ENCODE measurements at regions not wholly inside any gene's neighbourhood (a gene's known extent, or its start where the extent isn't known, plus 50 kb on each side); places are given as distances from the start of the nearest gene placed in this dataset.

- H3K36me3 ChIP-seq (ENCODE audit: low read length), result no peaks in the 10 kb centered on the region
- no peaks in the 10 kb centered on the region for H3K27me3 ChIP-seq (ENCODE audit: low read length)
- no peak overlapping the region for H2AFZ ChIP-seq (ENCODE audit: low read depth, low read length, severe bottlenecking)
- TF ChIP-seq, protein P1, sequence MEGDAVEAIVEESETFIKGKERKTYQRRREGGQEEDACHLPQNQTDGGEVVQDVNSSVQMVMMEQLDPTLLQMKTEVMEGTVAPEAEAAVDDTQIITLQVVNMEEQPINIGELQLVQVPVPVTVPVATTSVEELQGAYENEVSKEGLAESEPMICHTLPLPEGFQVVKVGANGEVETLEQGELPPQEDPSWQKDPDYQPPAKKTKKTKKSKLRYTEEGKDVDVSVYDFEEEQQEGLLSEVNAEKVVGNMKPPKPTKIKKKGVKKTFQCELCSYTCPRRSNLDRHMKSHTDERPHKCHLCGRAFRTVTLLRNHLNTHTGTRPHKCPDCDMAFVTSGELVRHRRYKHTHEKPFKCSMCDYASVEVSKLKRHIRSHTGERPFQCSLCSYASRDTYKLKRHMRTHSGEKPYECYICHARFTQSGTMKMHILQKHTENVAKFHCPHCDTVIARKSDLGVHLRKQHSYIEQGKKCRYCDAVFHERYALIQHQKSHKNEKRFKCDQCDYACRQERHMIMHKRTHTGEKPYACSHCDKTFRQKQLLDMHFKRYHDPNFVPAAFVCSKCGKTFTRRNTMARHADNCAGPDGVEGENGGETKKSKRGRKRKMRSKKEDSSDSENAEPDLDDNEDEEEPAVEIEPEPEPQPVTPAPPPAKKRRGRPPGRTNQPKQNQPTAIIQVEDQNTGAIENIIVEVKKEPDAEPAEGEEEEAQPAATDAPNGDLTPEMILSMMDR (IDR thresholded peaks at IDR 0.05; ENCODE audit: insufficient read depth, low read length, poor library complexity, severe bottlenecking), result no peak
- TF ChIP-seq EZH2phosphoT487 (conservative IDR thresholded peaks at IDR 0.05; ENCODE audit: low read length), result no peak
- H3K27ac ChIP-seq (ENCODE audit: low read depth, low read length), result no peak overlapping the region
- no peaks in the 10 kb centered on the region for H3K79me2 ChIP-seq (ENCODE audit: insufficient read depth, low read length)
- no peaks in the 10 kb centered on the region for H3K9me2 ChIP-seq (replicated peaks; ENCODE audit: insufficient read depth, low read length)
- H3F3A ChIP-seq (ENCODE audit: insufficient read depth), result no peaks in the 10 kb centered on the region
- no peak overlapping the region for H3K4me3 ChIP-seq (ENCODE audit: insufficient read depth, low read length, poor library complexity, severe bottlenecking)
- H3K4me2 ChIP-seq (ENCODE audit: low read depth, low read length, poor library complexity, severe bottlenecking), result no peak overlapping the region
- H3K9me3 ChIP-seq (ENCODE audit: insufficient read depth, low read length), result no peaks in the 10 kb centered on the region
- H4K20me1 ChIP-seq (ENCODE audit: low read depth, low read length), result no peaks in the 10 kb centered on the region
- no peak overlapping the region for H3K9ac ChIP-seq (ENCODE audit: low read length)
Measured at GRCh38 chr15:38691965-38692788, 127.6 kb upstream of the RASGRP1 start.

- Histone ChIP-seq H3K9me2 (replicated peaks; ENCODE audit: insufficient read depth, low read length) (no peaks in the 10 kb centered on the region), H3K9me3 (ENCODE audit: insufficient read depth, low read length) (no peaks in the 10 kb centered on the region), H3K9ac (ENCODE audit: low read length) (no peak overlapping the region), H3K36me3 (ENCODE audit: low read length) (no peaks in the 10 kb centered on the region), H2AFZ (ENCODE audit: low read depth, low read length, severe bottlenecking) (no peak overlapping the region), H3K4me2 (ENCODE audit: low read depth, low read length, poor library complexity, severe bottlenecking) (no peak overlapping the region), H3K27ac (ENCODE audit: low read depth, low read length) (no peak overlapping the region), H3K4me3 (ENCODE audit: insufficient read depth, low read length, poor library complexity, severe bottlenecking) (no peak overlapping the region), H3F3A (ENCODE audit: insufficient read depth) (no peaks in the 10 kb centered on the region), H3K79me2 (ENCODE audit: insufficient read depth, low read length) (no peaks in the 10 kb centered on the region), H4K20me1 (ENCODE audit: low read depth, low read length) (no peaks in the 10 kb centered on the region), H3K27me3 (ENCODE audit: low read length) (no peaks in the 10 kb centered on the region)
- TF ChIP-seq, protein P1 (IDR thresholded peaks at IDR 0.05; ENCODE audit: insufficient read depth, low read length, poor library complexity, severe bottlenecking), result no peak
- TF ChIP-seq EZH2phosphoT487 (conservative IDR thresholded peaks at IDR 0.05; ENCODE audit: low read length), result no peak
Measured at GRCh38 chr15:38692789-38693062, 128.1 kb upstream of the RASGRP1 start.

GRCh38 chr15:38695249-38696108 lies 130.9 kb upstream of the RASGRP1 start:
- no peak overlapping the region for H3K4me3 ChIP-seq (ENCODE audit: insufficient read depth, low read length, poor library complexity, severe bottlenecking)
- no peak for TF ChIP-seq EZH2phosphoT487 (conservative IDR thresholded peaks at IDR 0.05; ENCODE audit: low read length)
- TF ChIP-seq, protein P1 (IDR thresholded peaks at IDR 0.05; ENCODE audit: insufficient read depth, low read length, poor library complexity, severe bottlenecking), result no peak
- H3K27ac ChIP-seq (ENCODE audit: low read depth, low read length), result no peak overlapping the region
- H3K9me2 ChIP-seq (replicated peaks; ENCODE audit: insufficient read depth, low read length), result no peaks in the 10 kb centered on the region
- H3K36me3 ChIP-seq (ENCODE audit: low read length), result no peaks in the 10 kb centered on the region
- no peaks in the 10 kb centered on the region for H3K9me3 ChIP-seq (ENCODE audit: insufficient read depth, low read length)
- H4K20me1 ChIP-seq (ENCODE audit: low read depth, low read length), result no peaks in the 10 kb centered on the region
- H2AFZ ChIP-seq (ENCODE audit: low read depth, low read length, severe bottlenecking), result no peak overlapping the region
- H3K27me3 ChIP-seq (ENCODE audit: low read length), result no peaks in the 10 kb centered on the region
- H3K4me2 ChIP-seq (ENCODE audit: low read depth, low read length, poor library complexity, severe bottlenecking), result no peak overlapping the region
- H3K9ac ChIP-seq (ENCODE audit: low read length), result no peak overlapping the region
- no peaks in the 10 kb centered on the region for H3K79me2 ChIP-seq (ENCODE audit: insufficient read depth, low read length)
- no peaks in the 10 kb centered on the region for H3F3A ChIP-seq (ENCODE audit: insufficient read depth)

Measured in SU-DHL-6 (cell line).